ENCODE measurements at regions not wholly inside any gene's neighbourhood (a gene's known extent, or its start where the extent isn't known, plus 50 kb on each side); places are given as distances from the start of the nearest gene placed in this dataset.
"Not testable (repeated sequence)": the region's sequence is repeated elsewhere in the genome, so short reads cannot be mapped to it uniquely, and the experiment has no call there.

DNA sequence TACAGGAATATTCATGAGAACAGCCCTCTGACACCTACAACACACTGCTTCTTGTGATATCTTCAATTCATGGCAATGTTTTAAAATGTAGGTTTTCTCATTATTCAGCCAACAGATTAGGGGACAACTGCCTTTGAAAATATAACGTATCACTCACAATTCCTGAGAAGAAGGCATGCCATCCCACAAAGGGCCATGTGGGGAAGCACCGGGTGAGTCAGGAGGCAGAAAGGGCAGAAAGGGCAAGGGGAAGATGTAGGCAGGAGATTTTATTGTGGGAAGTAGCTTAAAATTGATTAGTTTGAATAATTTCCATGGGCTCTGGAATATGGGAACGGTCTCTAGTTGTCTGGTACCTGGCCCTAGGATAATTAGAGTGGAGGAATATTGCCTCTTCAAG is 165.7 kb downstream of the HHIPL2 start:
- no peak overlapping the region for H3K4me3 ChIP-seq (ENCODE audit: low read length)
- POLR2A ChIA-PET (ENCODE audit: unreplicated experiment), result no interaction called here
- no peaks in the 10 kb centered on the region for H4K20me1 ChIP-seq (ENCODE audit: low read length)
- intact Hi-C loops (cut with micrococcal nuclease), result no loop called here
- CTCF ChIA-PET, result no interaction called here
- no peaks in the 10 kb centered on the region for H3K4me1 ChIP-seq (ENCODE audit: insufficient read depth, low read length)
- H3K9ac ChIP-seq (ENCODE audit: low read length), result no peak overlapping the region
- 0 out of 2 replicates have a peak, but pooled peaks cover 2% of the 10 kb centered on the region for H3K27me3 ChIP-seq (ENCODE audit: low read length)
- no peak for TF ChIP-seq CTCF (conservative IDR thresholded peaks at IDR 0.05; ENCODE audit: low read depth, low read length)
- no peak for TF ChIP-seq EZH2 (IDR thresholded peaks at IDR 0.05; ENCODE audit: low read length, unreplicated experiment)
- no peaks in the 10 kb centered on the region for H3F3A ChIP-seq (ENCODE audit: low read length, unreplicated experiment)
- ATAC-seq (no peak), DNase-seq (no peak)
- no peaks in the 10 kb centered on the region for H3K9me2 ChIP-seq (replicated peaks; ENCODE audit: low read length)
- no peaks in the 10 kb centered on the region for H3K36me3 ChIP-seq (ENCODE audit: low read depth, low read length)
- no peaks in the 10 kb centered on the region for H3K9me3 ChIP-seq (ENCODE audit: low read length)
- H3K79me2 ChIP-seq (ENCODE audit: low read length), result no peaks in the 10 kb centered on the region
- no TSS peak for BruUV-seq (replicated peaks)
- no peak overlapping the region for H2AFZ ChIP-seq (ENCODE audit: low read length)
- no peak overlapping the region for H3K27ac ChIP-seq (ENCODE audit: low read length)
- no peak overlapping the region for H3K4me2 ChIP-seq (ENCODE audit: low read length)

DNA sequence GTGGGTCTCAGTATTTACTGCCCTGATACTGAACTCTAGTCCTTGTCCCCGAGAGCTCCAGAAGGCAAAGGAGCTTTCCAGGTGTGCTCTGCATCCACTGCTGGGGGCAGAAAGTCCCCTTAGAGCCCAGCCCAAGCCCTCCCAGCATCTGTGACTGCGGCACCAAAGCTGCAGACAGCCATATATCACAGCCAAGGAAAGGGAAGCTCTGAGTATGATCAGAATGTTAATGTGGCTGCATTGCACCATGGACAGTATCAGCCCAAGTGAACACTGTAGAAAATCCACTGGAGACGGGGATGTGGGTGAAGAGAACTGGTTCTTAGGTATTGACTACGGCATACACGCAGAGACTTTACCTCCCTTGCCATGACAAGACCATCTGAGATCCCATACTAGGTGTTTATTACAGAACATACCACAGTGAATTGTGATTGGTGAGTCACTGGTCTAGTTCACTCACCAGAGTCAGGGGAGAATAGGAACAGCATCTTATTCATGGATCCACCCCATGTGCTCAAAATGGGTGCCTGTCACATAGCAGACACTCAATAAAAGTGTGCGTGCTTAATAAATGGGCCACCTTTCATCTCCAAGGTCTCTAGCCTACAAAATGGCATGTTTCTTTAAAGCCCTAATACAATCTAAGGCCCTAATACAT is 170.3 kb downstream of the HHIPL2 start:
- no peaks in the 10 kb centered on the region for H3K4me1 ChIP-seq (ENCODE audit: insufficient read depth, low read length)
- no peak overlapping the region for H2AFZ ChIP-seq (ENCODE audit: low read length)
- no peaks in the 10 kb centered on the region for H3K9me2 ChIP-seq (replicated peaks; ENCODE audit: low read length)
- peaks cover 22% of the 10 kb centered on the region for H3K27me3 ChIP-seq (ENCODE audit: low read length)
- H3K4me3 ChIP-seq (ENCODE audit: low read length), result no peak overlapping the region
- H3K4me2 ChIP-seq (ENCODE audit: low read length), result no peak overlapping the region
- H3K27ac ChIP-seq (ENCODE audit: low read length), result no peak overlapping the region
- no peaks in the 10 kb centered on the region for H3K36me3 ChIP-seq (ENCODE audit: low read depth, low read length)
- ATAC-seq (no peak), DNase-seq (no peak)
- intact Hi-C loops (cut with micrococcal nuclease), result no loop called here
- CTCF ChIA-PET, result no interaction called here
- H4K20me1 ChIP-seq (ENCODE audit: low read length), result no peaks in the 10 kb centered on the region
- BruUV-seq (replicated peaks), result no TSS peak
- H3F3A ChIP-seq (ENCODE audit: low read length, unreplicated experiment), result no peaks in the 10 kb centered on the region
- POLR2A ChIA-PET (ENCODE audit: unreplicated experiment), result no interaction called here
- no peaks in the 10 kb centered on the region for H3K9me3 ChIP-seq (ENCODE audit: low read length)
- no peak overlapping the region for H3K9ac ChIP-seq (ENCODE audit: low read length)
- TF ChIP-seq CTCF (conservative IDR thresholded peaks at IDR 0.05; ENCODE audit: low read depth, low read length) (no peak), EZH2phosphoT487 (IDR thresholded peaks at IDR 0.05; ENCODE audit: borderline replicate concordance, low read length) (no peak), EZH2 (IDR thresholded peaks at IDR 0.05; ENCODE audit: low read length, unreplicated experiment) (no peak)
- no peaks in the 10 kb centered on the region for H3K79me2 ChIP-seq (ENCODE audit: low read length)

GRCh38 chr1:222376791-222377190 is 171.1 kb downstream of the HHIPL2 start:
- BruUV-seq (replicated peaks); H3K27ac ChIP-seq (ENCODE audit: low read length); H3K4me2 ChIP-seq (ENCODE audit: low read length); H3K4me1 ChIP-seq (ENCODE audit: insufficient read depth, low read length); H3K9me2 ChIP-seq (replicated peaks; ENCODE audit: low read length); H3K4me3 ChIP-seq (ENCODE audit: low read length); intact Hi-C loops (cut with micrococcal nuclease); POLR2A ChIA-PET (ENCODE audit: unreplicated experiment); ATAC-seq; DNase-seq; H3K9me3 ChIP-seq (ENCODE audit: low read length); H2AFZ ChIP-seq (ENCODE audit: low read length); H3K36me3 ChIP-seq (ENCODE audit: low read depth, low read length); H3K79me2 ChIP-seq (ENCODE audit: low read length); CTCF ChIA-PET; H3K9ac ChIP-seq (ENCODE audit: low read length); H3F3A ChIP-seq (ENCODE audit: low read length, unreplicated experiment); H4K20me1 ChIP-seq (ENCODE audit: low read length): not testable (repeated sequence)
- H3K27me3 ChIP-seq (ENCODE audit: low read length), result peaks cover 27% of the 10 kb centered on the region

Data from PC-3 (cell line).